B cell (primary cell): ENCODE measurements at regions not wholly inside any gene's neighbourhood (a gene's known extent, or its start where the extent isn't known, plus 50 kb on each side); places are given as distances from the start of the nearest gene placed in this dataset.

Experiments
- CTCF ChIP-seq: fragments of 200-600 bp; IDR thresholded peaks from one replicate; pipeline ENCODE4 v1.8.0; 2022; ENCODE audit warnings: antibody characterized with exemption, mild to moderate bottlenecking
- EZH2 ChIP-seq: IDR thresholded peaks from 2 replicates; pipeline ENCODE4 v1.6.1; 2012; ENCODE audit warnings: borderline replicate concordance, low read depth, mild to moderate bottlenecking, moderate library complexity, low read length; ENCODE audit not compliant: insufficient read depth, poor library complexity, severe bottlenecking

GRCh38 chr6:82524031-82524430 is 160.4 kb downstream of the TPBG start:
- no peak for TF ChIP-seq CTCF
- TF ChIP-seq EZH2, result no peak
